SKM-1 (cell line): ENCODE measurements at regions not wholly inside any gene's neighbourhood (a gene's known extent, or its start where the extent isn't known, plus 50 kb on each side); places are given as distances from the start of the nearest gene placed in this dataset.

Experiments used
- DNase-seq: peaks from one replicate; lab custom pipeline; 2025; ENCODE audit not compliant: unreplicated experiment; lab: John Stamatoyannopoulos, UW

GRCh38 chr5:54927097-54927746 is 58.2 kb downstream of the ESM1 start:
- DNase-seq: no peak

DNA sequence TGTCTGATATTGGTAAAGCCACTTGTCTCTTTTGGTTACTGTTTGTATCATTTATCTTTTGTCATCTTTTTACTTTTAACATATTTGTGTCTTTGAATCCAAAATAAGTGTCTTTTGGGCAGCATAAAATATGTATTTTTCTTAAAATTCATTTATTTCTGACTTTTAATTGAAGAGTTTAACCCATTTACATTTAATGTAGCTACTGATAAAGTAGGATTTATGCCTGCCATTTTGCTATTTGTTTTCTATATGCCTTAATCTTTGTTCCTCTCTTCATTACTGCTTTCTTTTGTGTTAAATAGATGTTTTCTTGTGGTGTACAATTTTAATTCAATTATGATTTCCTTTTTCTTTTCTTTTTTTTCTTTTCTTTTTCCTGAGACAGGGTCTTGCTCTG is 60.9 kb downstream of the ESM1 start:
- DNase-seq: no peak

- DNase-seq: no peak
Measured at GRCh38 chr5:54917323-54917722, 68.1 kb downstream of the ESM1 start.

DNA sequence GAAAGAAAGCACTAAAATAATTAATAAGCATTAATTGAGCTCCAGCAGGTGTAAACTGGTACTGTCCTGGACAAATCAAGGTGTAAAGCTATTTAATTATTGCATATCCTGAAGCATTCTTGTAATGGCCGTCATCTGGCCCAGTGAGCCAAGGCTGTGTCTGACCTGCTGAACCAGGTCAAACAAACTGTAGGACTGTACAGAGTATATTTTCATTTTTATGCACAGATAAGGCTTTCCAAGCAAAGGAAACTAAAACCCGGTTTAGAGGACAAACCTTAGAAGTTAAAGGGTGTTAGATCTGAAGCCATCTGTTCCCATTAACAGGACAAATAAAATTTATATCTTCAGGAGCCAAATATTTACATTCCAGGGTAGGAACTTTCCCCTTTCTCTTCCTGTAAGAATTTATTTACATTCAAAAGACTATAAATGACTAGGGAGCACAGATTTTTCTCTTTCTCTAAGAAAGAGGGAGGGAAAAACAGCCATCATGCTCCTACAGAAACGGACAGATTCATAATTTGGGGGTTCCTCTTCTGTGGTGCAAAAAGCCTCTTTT is 69.8 kb downstream of the ESM1 start:
- DNase-seq: no peak

GRCh38 chr5:54912021-54912420 is 73.4 kb downstream of the ESM1 start:
- DNase-seq: no peak

DNA sequence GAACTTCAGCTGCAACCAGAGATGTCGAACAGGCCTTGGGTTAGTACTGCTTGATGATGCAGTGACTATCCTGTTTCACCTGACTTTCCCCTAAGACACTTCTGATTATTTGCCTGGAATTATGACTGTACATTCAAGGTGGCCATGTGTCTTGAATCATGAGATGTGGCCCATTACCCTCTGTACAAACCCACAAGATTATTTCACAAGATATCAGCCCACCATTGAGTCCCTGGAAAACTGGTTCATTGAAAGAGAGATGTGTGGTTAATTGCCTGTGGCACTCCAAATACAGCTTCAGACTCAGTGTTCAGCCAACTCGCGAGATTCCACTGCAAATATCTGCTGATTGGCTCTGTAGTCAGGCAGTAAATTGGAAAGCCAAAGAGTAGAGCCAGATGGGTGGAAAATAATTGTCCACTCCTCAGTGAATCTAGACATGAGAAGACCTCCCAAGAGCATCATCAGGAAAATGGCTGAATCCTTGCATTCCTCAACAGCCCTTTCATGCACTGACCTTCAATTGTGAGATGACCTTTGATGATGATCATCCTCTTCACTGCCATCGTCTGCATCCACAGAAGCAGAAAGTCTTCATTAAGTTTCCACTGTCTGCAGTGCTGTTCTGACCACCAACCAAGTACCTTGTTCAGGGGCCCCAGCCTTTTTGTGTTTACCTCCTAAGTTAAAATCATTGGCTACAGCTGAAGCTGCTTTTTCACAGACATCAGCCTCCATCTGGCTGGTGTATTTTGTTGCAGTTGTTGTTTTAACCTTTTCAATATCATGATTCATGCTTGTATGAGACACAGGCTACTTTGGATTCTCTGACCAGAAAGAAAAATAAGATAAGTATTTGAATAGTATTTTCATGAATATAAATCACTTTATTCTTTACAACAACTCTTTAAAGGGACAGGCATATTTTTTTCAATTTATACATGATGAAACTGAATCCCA is 75.2 kb downstream of the ESM1 start:
- DNase-seq: no peak

- no peak for DNase-seq
Measured at GRCh38 chr5:54908774-54909525, 76.4 kb downstream of the ESM1 start.

DNA sequence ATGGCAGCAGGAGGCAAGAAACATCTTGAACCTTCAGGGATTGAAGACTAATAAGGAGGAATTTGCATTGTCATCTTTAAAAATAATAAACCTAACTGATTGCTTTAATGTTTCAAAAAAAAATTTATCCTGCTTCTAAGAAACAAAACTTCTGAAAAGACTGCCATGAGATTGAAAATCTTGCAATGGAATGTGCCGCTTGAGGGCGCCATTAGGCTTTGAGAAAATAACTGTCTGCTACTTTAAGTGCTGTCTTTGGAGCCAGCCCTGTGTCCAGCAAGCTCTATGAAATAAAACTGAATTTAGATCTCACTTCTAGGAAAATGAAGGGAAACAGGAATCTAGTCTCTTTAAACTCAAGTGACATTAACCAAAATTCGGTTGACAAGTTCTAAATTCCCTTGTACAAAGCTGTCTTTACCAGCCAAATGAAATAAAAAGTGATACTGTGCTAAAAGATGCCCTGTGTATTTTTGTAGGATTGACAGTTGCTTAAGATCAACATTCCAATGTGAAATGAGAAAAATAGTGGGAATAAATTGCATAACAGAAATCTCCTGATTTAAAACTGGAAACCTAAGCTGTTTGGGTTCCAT is 79.4 kb downstream of the ESM1 start:
- DNase-seq: no peak

DNA sequence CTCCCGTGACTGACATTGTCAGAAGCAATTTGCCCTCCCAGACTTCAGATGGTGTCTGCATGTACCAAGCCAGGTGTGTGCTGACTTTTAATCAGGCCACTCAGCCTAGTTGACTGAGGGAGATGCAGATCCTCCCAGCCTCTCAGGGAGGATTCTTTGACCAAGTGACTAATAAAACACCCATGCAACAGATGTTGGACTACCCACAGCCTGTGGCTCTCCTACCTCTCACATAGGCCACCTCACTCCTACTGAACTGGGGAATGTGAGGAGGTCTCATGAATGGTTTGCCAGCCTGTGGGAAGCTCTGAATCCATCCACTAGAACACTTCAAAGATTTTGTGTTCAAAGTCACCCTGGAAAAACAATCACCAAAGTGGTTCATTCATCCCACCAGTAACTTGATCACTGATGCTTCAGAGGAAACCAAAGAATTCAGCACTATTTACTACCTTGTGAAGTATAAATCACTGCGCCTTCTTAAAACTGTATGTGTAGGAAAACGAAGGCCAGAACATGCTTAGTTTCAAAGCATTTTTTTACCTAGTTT is 80.1 kb downstream of the ESM1 start:
- DNase-seq: no peak

GRCh38 chr5:54904425-54904824 is 81.0 kb downstream of the ESM1 start:
- DNase-seq: no peak

DNA sequence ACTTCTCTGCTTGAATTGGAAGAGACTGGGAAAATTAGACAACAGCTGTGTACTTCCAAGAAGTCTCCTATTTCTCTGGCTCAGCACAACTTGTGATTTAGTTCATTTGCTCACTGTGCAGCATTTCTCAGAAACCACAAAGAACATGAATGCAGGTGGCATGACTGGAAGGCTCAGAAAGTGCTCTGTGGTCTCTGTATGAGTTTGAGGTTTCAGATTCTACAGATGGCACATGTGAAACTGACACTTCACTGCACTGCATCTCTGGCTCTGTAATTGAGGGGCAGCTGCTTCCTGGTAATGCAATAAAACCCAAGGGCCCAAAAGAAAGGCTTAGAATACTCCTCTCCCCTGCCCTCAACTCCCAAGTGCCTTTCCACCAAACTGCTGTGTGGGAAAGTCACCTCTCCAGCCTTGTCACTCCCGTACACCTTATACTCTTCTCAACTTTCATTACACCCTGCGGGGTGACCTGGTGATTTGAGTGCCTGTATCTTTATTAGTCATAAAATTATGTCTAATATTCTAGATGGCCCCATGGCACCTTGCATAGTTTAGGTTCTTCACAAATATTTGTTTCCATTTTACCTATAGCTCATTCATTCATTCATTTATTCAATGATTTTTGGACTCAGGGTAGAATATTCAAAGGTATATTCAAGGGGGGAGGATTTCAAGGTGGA is 82.5 kb downstream of the ESM1 start:
- DNase-seq: no peak

- DNase-seq: no peak
Measured at GRCh38 chr5:54900984-54901725, 84.2 kb downstream of the ESM1 start.

- DNase-seq: no peak
Measured at GRCh38 chr5:54897001-54897400, 88.4 kb downstream of the ESM1 start.

DNA sequence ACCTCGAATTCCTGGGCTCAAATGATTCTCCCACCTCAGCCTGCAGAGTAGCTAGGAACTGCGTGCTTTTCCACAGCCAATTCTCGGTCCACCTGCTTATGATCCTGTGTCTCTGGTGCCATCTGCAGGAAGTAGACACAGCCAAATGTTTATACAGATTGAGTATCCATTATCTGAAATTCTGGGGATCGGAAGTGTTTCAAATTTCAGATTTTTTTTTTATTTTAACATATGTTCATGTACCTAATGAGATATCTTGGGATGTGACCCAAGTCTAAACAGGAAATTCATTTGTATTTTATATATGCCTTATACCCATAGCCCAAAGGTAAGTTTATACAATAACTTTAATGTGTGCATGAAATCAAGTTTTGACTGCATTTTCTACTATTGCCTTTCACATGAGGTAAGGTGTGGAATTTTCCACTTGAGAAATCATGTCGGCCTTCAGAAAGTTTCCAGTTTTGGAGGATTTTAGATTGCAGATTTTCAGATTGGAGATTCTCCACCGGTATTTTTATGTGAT is 89.5 kb downstream of the ESM1 start:
- DNase-seq: peak; percentile 34

DNA sequence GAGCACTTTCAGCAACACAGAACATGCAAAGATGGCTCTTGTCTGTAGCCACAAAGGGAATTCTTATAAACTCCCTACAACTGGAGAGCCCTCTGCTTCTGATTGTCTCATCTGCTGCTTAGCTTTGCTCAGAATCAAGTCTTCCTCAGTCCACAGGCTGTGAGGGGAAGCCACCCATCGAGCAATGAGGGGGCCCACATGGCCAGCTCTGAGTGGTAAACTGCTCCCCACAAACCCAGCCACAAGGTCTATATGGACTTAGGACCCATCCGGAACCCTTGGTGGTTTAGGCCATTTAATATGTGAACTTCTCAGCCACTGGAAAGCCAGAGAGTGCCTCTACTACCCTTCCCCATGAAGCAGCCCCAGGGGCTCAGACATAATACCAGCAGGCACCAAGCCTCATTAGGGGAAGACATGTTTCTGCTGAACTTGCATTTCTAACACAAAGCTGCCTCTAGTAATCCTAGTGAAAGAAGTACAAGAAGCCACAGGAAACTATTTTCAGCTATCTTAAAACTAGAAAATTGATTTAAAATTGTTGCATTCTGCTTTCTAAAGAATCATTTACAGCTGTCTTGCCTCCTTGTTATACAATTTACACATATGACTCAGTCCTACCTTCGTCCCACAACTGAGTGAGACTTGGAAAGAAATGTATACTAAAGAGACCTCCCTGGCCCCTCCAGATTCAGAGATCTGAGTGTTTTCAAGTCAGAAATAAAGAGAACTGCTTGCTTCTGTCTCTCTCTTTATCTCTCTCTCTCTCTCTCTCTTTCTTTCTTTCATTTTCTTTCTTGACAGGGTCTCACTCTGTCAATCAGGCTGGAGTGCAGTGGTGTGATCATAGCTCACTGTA is 90.2 kb downstream of the ESM1 start:
- DNase-seq: no peak

- no peak for DNase-seq
Measured at GRCh38 chr5:54889826-54890225, 95.6 kb downstream of the ESM1 start.

- no peak for DNase-seq
Measured at GRCh38 chr5:54887663-54888062, 97.7 kb downstream of the ESM1 start.

- DNase-seq: no peak
Measured at GRCh38 chr5:54886866-54887265, 98.5 kb downstream of the ESM1 start.
